Natural killer cell treated with Interleukin-12 subunit alpha and Interleukin-12 subunit beta and Interleukin-15 and Interleukin-18, amount 100 ng/mL, for 72 hours (primary cell): ENCODE measurements at regions not wholly inside any gene's neighbourhood (a gene's known extent, or its start where the extent isn't known, plus 50 kb on each side); places are given as distances from the start of the nearest gene placed in this dataset.

Experiments used
- ATAC-seq, 2 donors: fragments of 150-1000 bp; cut with Tn5 transposase in 1 of 2; sonication (Bioruptor Pico), chemical (Tn5 transposase) in 1 of 2; 2 replicates each; pipeline ENCODE4 v1.10.0; 2021
- DNase-seq: peaks from one replicate; pipeline ENCODE4 v3.0.0; 2022; ENCODE audit warnings: low spot score
- H3K27ac Mint-ChIP-seq, 2 donors: 1 replicate in 1 of 2; 2 replicates in 1 of 2; pipeline ENCODE4 v1.8.0; 2022; ENCODE audit warnings: mixed read lengths in 2 of 2, mild to moderate bottlenecking in 1 of 2, moderate library complexity in 1 of 2
- H3K27me3 Mint-ChIP-seq, 2 donors: 1 replicate in 1 of 2; 2 replicates in 1 of 2; pipeline ENCODE4 v1.8.0; 2022; ENCODE audit warnings: mixed read lengths in 2 of 2
- H3K36me3 Mint-ChIP-seq: one replicate; pipeline ENCODE4 v1.8.0; 2022; ENCODE audit warnings: mixed read lengths
- H3K4me1 Mint-ChIP-seq, 2 donors: 1 replicate in 1 of 2; 2 replicates in 1 of 2; pipeline ENCODE4 v1.8.0; 2022; ENCODE audit warnings: low read depth in 2 of 2, mixed read lengths in 2 of 2, mild to moderate bottlenecking in 1 of 2
- H3K4me3 Mint-ChIP-seq: one replicate; pipeline ENCODE4 v1.8.0; 2022; ENCODE audit warnings: mixed read lengths
- H3K9me3 Mint-ChIP-seq: 2 replicates; pipeline ENCODE4 v1.8.0; 2022; ENCODE audit warnings: mixed read lengths

DNA sequence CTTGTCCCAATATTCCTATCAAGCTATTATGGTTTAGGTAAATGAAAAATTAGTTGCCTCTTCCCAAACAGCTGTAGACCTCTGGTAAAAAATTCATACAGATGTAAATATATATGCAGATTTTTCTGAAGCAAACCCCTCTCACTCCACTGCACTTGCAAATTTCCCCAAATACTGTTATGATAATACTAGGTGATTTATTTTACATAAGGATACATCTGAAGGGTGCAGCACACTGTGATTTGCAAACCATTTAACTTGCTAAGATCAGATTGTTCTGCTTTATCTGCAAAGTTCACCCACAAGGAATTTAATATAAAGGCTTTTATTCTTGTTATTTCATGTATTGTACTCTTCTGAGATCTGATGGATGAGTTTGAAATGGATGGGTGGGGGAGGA is 177.0 kb downstream of the GPAT3 start:
- no peaks in the 10 kb centered on the region for H3K36me3 Mint-ChIP-seq
- ATAC-seq (no peak), DNase-seq (no peak)
- peaks cover 2% of the 10 kb centered on the region for H3K9me3 Mint-ChIP-seq
- H3K4me3 Mint-ChIP-seq = no peak overlapping the region
- peaks cover 4 to 9% of the 10 kb centered on the region in 2 donors for H3K27me3 Mint-ChIP-seq
- no peaks in the 10 kb centered on the region for H3K4me1 Mint-ChIP-seq
- H3K27ac Mint-ChIP-seq = no peak overlapping the region

DNA sequence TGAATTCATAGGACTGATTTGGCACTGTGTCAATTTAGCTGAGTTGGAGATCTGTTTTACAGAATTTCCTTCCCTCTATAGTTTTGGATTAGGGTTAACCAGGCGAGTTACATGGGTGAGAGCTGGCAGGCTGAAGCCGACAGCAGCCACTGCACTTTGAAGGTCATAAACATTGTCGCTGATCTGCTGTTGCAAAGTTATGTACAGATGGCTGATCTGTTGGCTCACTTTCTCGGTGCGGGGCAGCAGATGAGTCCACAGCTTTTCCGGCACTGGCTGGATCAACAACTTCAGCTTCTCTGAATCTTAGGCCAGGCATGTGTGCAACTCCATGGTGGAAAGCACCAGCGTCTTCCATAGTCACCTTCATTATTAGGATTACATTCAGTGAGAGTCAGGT is 173.7 kb downstream of the GPAT3 start:
- DNase-seq (no peak), ATAC-seq (no peak)
- H3K27me3 Mint-ChIP-seq = peaks cover 7 to 22% of the 10 kb centered on the region in 2 donors
- H3K27ac Mint-ChIP-seq = no peak overlapping the region
- no peaks in the 10 kb centered on the region for H3K36me3 Mint-ChIP-seq
- H3K4me3 Mint-ChIP-seq = no peak overlapping the region
- H3K9me3 Mint-ChIP-seq = peaks cover 2% of the 10 kb centered on the region
- H3K4me1 Mint-ChIP-seq = no peaks in the 10 kb centered on the region

DNA sequence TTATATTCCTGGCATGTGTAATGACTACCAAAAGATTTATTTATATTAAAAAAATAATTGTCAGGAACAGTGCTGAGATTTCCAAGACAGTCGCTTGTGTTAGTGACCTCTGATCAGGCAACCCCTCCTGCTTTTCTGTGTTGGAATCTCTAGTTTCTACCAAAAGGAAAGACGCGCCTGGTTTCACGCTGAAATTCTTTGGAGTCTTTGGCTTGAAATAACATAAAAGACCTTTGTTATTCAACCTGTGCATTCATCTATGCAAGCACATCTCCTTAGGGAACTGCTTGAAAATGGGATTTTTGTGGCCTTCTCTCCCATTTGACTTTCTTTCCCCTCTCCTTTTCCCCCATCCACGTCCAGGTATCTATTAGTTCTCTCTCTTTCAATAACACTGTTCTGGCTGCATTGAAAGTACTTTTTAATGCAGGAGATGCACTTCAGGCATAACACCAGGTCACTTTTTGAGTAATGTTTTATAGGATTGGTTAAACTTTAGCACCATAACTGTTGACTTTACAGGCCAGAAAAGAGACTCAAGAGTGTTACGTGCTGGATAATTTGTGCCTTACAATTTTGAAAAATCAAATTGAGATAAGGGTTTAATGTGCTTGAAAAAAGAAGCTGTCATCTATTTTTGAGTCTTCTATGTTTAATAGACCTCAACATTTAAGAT is 172.7 kb downstream of the GPAT3 start:
- ATAC-seq = no peak
- Mint-ChIP-seq H3K36me3 (no peaks in the 10 kb centered on the region), H3K9me3 (peaks cover 2% of the 10 kb centered on the region), H3K4me3 (no peak overlapping the region), H3K27me3 (peaks cover 4 to 16% of the 10 kb centered on the region in 2 donors), H3K4me1 (no peaks in the 10 kb centered on the region), H3K27ac (no peak overlapping the region)
- DNase-seq = no peak

DNA sequence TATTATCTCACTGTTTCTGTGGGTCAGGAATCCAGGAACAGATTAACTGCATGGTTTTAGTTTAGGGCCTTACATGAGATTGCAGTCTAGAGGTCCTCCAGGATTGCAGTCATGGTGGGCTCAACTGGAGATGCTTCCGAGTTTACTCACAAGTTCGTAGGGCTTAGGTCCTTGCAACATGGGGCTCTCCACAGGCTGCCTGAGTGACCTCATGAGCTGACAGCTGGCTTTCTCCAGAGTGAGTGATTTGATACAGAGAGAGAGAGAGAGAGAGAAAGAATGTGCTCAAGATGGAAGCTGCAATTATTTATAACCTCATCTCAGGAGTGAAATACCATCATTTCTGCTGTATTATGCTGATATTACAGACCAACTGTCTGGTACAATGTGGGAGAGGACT is 168.9 kb downstream of the GPAT3 start:
- no peak for ATAC-seq
- no peak for DNase-seq
- peaks cover 4 to 15% of the 10 kb centered on the region in 2 donors for H3K27me3 Mint-ChIP-seq
- H3K9me3 Mint-ChIP-seq = peaks cover 7% of the 10 kb centered on the region
- H3K27ac Mint-ChIP-seq = no peak overlapping the region
- H3K4me3 Mint-ChIP-seq = no peak overlapping the region
- H3K36me3 Mint-ChIP-seq = peaks cover 6% of the 10 kb centered on the region
- H3K4me1 Mint-ChIP-seq = no peaks in the 10 kb centered on the region

GRCh38 chr4:83703752-83704151 is 167.8 kb downstream of the GPAT3 start:
- Mint-ChIP-seq H3K9me3 (peaks cover 7% of the 10 kb centered on the region), H3K36me3 (peaks cover 6% of the 10 kb centered on the region), H3K27ac (no peak overlapping the region), H3K4me1 (no peaks in the 10 kb centered on the region), H3K4me3 (no peak overlapping the region), H3K27me3 (peaks cover 4 to 15% of the 10 kb centered on the region in 2 donors)
- ATAC-seq (no peak), DNase-seq (no peak)

GRCh38 chr4:83701041-83701440 is 165.1 kb downstream of the GPAT3 start:
- Mint-ChIP-seq H3K36me3 (peaks cover 6% of the 10 kb centered on the region), H3K27me3 (peaks cover 0 to 1% of the 10 kb centered on the region in 2 donors), H3K27ac (no peak overlapping the region), H3K4me3 (no peak overlapping the region), H3K9me3 (peaks cover 5% of the 10 kb centered on the region), H3K4me1 (no peaks in the 10 kb centered on the region)
- no peak for DNase-seq
- no peak for ATAC-seq

GRCh38 chr4:83699358-83699757 is 163.4 kb downstream of the GPAT3 start:
- H3K27me3 Mint-ChIP-seq = peaks cover 3 to 7% of the 10 kb centered on the region in 2 donors
- no peaks in the 10 kb centered on the region for H3K4me1 Mint-ChIP-seq
- H3K9me3 Mint-ChIP-seq = peaks cover 5% of the 10 kb centered on the region
- ATAC-seq (no peak), DNase-seq (no peak)
- no peak overlapping the region for H3K4me3 Mint-ChIP-seq
- no peak overlapping the region for H3K27ac Mint-ChIP-seq
- peaks cover 6% of the 10 kb centered on the region for H3K36me3 Mint-ChIP-seq

DNA sequence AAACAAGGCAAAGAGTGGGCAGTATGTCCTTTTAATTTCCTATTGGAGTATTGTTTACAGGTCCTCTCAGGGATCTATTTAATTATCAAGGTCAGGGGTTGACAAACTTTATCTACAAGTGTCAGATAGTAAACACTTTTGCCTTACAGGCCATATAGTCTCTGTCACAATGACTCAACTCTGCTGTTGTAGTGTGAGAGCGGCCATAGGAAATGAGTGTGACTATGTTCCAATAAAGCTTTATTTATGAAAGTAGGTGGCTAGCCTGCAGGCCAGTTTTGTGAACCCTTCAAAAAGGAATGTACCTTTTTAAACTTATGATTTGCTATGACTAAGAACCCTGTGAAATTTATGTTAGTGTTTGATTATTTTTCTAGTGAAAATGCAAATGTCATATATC is 156.1 kb downstream of the GPAT3 start:
- peaks cover 3 to 7% of the 10 kb centered on the region in 2 donors for H3K27me3 Mint-ChIP-seq
- DNase-seq (no peak), ATAC-seq (no peak)
- H3K9me3 Mint-ChIP-seq = no peaks in the 10 kb centered on the region
- H3K4me1 Mint-ChIP-seq = no peaks in the 10 kb centered on the region
- H3K36me3 Mint-ChIP-seq = no peaks in the 10 kb centered on the region
- H3K27ac Mint-ChIP-seq = no peak overlapping the region
- H3K4me3 Mint-ChIP-seq = no peak overlapping the region

GRCh38 chr4:83686166-83686565 is 150.3 kb downstream of the GPAT3 start:
- H3K36me3 Mint-ChIP-seq = no peaks in the 10 kb centered on the region
- H3K4me1 Mint-ChIP-seq = no peaks in the 10 kb centered on the region
- no peak overlapping the region for H3K4me3 Mint-ChIP-seq
- ATAC-seq = no peak
- peaks cover 3 to 10% of the 10 kb centered on the region in 2 donors for H3K27me3 Mint-ChIP-seq
- no peaks in the 10 kb centered on the region for H3K9me3 Mint-ChIP-seq
- no peak overlapping the region for H3K27ac Mint-ChIP-seq
- no peak for DNase-seq

- no peak overlapping the region for H3K27ac Mint-ChIP-seq
- H3K36me3 Mint-ChIP-seq = no peaks in the 10 kb centered on the region
- peaks cover 26 to 38% of the 10 kb centered on the region in 2 donors for H3K27me3 Mint-ChIP-seq
- DNase-seq (no peak), ATAC-seq (no peak)
- no peaks in the 10 kb centered on the region for H3K9me3 Mint-ChIP-seq
- no peaks in the 10 kb centered on the region for H3K4me1 Mint-ChIP-seq
- no peak overlapping the region for H3K4me3 Mint-ChIP-seq
Measured at GRCh38 chr4:83679692-83680091, 143.8 kb downstream of the GPAT3 start.

- Mint-ChIP-seq H3K4me1 (no peaks in the 10 kb centered on the region), H3K9me3 (no peaks in the 10 kb centered on the region)
- no peak for DNase-seq
Measured at GRCh38 chr4:83679254-83679653, 143.3 kb downstream of the GPAT3 start.

DNA sequence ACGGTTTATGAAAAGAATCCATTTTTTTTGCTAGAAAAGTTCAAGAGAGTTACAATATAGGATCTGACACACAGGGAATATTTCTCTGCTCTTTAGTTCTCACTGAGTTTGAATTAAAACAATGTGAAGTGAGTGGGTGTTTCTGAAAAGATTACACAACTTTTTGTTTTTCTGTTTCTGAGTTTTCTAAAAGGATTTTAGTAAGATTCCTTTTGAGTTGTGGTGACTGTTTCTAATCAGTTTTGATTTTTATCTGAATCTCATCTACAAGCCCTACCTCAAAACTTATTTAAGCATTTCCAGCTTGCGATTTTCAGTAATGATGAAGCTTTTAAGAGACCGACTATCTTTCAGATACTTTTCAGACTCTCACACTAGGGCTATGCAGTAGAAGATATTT is 141.7 kb downstream of the GPAT3 start:
- Mint-ChIP-seq H3K36me3 (no peaks in the 10 kb centered on the region), H3K27me3 (peaks cover 29 to 45% of the 10 kb centered on the region in 2 donors), H3K9me3 (no peaks in the 10 kb centered on the region), H3K4me1 (no peaks in the 10 kb centered on the region), H3K27ac (no peak overlapping the region), H3K4me3 (no peak overlapping the region)
- no peak for DNase-seq
- ATAC-seq = no peak

More at GRCh38 chr4:83679254-83679653, 143.3 kb downstream of the GPAT3 start:
- Mint-ChIP-seq H3K27ac (no peak overlapping the region), H3K36me3 (no peaks in the 10 kb centered on the region), H3K27me3 (peaks cover 26 to 38% of the 10 kb centered on the region in 2 donors), H3K4me3 (no peak overlapping the region)
- ATAC-seq = no peak

DNA sequence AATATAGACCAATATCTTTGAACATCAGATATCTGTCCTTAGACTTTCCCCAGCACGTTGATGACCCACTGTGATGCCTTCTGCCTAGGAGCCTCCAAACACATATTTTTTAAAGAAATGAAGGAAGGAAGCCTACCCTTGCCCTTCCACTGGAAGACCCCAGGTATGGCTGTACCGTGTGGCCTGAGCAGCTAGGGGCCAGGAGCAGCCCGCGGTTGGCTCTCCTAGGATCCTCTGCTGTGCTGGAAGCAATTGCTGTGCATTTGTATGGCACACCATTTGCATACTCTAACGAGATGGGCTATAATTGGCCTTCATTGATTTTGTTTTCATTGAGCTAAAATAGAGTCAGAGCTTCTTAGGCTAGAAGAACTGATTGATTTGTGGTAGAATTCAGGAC is 128.8 kb downstream of the GPAT3 start:
- no peaks in the 10 kb centered on the region for H3K36me3 Mint-ChIP-seq
- H3K27me3 Mint-ChIP-seq = peaks cover 0 to 33% of the 10 kb centered on the region in 2 donors
- no peak overlapping the region for H3K27ac Mint-ChIP-seq
- ATAC-seq = no peak
- DNase-seq = no peak
- no peaks in the 10 kb centered on the region for H3K9me3 Mint-ChIP-seq
- no peak overlapping the region for H3K4me3 Mint-ChIP-seq
- no peaks in the 10 kb centered on the region for H3K4me1 Mint-ChIP-seq

DNA sequence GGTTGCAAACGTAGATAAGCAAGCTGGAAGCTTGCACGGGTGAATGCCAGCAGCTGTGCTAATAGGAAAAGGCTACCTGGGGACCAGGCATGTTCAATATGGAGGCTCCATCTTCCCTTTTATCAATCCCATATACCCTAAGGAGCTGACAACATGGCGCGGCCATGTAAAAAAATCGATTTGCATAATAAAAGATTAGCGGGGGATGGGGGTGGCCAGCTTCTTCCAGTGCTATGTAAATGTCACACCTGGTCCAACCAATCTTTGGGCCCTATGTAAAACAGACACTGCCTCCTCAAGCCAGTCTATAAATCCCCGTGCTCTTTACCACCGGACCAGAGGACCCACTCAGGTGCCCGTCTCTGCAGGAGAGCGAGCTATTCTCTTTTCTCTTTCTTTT is 128.2 kb downstream of the GPAT3 start:
- ATAC-seq (no peak), DNase-seq (no peak)
- Mint-ChIP-seq H3K9me3 (no peaks in the 10 kb centered on the region), H3K27ac (no peak overlapping the region), H3K27me3 (peaks cover 3 to 33% of the 10 kb centered on the region in 2 donors), H3K4me1 (no peaks in the 10 kb centered on the region), H3K36me3 (no peaks in the 10 kb centered on the region), H3K4me3 (no peak overlapping the region)

GRCh38 chr4:83662204-83662603 is 126.3 kb downstream of the GPAT3 start:
- Mint-ChIP-seq H3K36me3 (no peaks in the 10 kb centered on the region), H3K27ac (no peak overlapping the region), H3K27me3 (peaks cover 3 to 27% of the 10 kb centered on the region in 2 donors), H3K4me3 (no peak overlapping the region), H3K4me1 (no peaks in the 10 kb centered on the region), H3K9me3 (no peaks in the 10 kb centered on the region)
- ATAC-seq (no peak), DNase-seq (no peak)
